H1 (cell line): ENCODE measurements at regions not wholly inside any gene's neighbourhood (a gene's known extent, or its start where the extent isn't known, plus 50 kb on each side); places are given as distances from the start of the nearest gene placed in this dataset.

ENCODE experiments used
- CTCF ChIA-PET: fragments of 300-600 bp; sonication (Branson Sonifier 250); formaldehyde crosslinking; loops from one replicate; lab custom pipeline; 2021; ENCODE audit not compliant: partially characterized antibody; lab: Charles Lee
- POLR2A ChIA-PET: fragments of 300-600 bp; sonication (Branson Sonifier 250); formaldehyde crosslinking; loops from one replicate; lab custom pipeline; 2021; ENCODE audit warnings: inconsistent platforms; ENCODE audit not compliant: partially characterized antibody; lab: Charles Lee
- DNase-seq, 2 experiments: peaks; one replicate each; pipeline versions ENCODE4 v3.0.0 to v3.0.0-alpha.2; 2010 to 2022; ENCODE audit warnings: low spot score in 2 of 2, low read depth in 1 of 2, mixed read lengths in 1 of 2
- FAIRE-seq: peaks from 2 replicates; lab custom pipeline; 2011; peaks lifted over from hg19 to GRCh38; lab: Jason Lieb, UNC
- H2AFZ ChIP-seq: 2 replicates; pipeline ENCODE4 v1.8.1; 2012; ENCODE audit warnings: low read length, inconsistent platforms
- H2AK5ac ChIP-seq: 2 replicates; pipeline ENCODE4 v1.6.1; 2013; ENCODE audit warnings: low read depth, low read length
- H2BK120ac ChIP-seq: replicated peaks from 2 replicates; pipeline ENCODE3; 2013; ENCODE audit warnings: low read depth, low read length, inconsistent platforms
- H2BK12ac ChIP-seq: 2 replicates; pipeline ENCODE4 v1.6.1; 2013; ENCODE audit warnings: low read depth, low read length
- H2BK15ac ChIP-seq: 2 replicates; pipeline ENCODE4 v1.6.1; 2013; ENCODE audit warnings: low read length
- H2BK20ac ChIP-seq: 2 replicates; pipeline ENCODE4 v1.6.1; 2013; ENCODE audit warnings: low read length
- H2BK5ac ChIP-seq: 2 replicates; pipeline ENCODE4 v1.6.1; 2013; ENCODE audit warnings: low read depth, low read length
- H3K14ac ChIP-seq: 2 replicates; pipeline ENCODE4 v1.6.1; 2013; ENCODE audit warnings: inconsistent platforms; ENCODE audit not compliant: insufficient read length
- H3K18ac ChIP-seq: 2 replicates; pipeline ENCODE4 v1.6.1; 2013; ENCODE audit warnings: low read length; ENCODE audit errors: extremely low read depth
- H3K23ac ChIP-seq: 2 replicates; pipeline ENCODE4 v1.6.1; 2013; ENCODE audit warnings: inconsistent platforms; ENCODE audit not compliant: insufficient read length
- H3K23me2 ChIP-seq: 2 replicates; pipeline ENCODE4 v1.6.1; 2013; ENCODE audit warnings: low read depth, low read length
- H3K27ac ChIP-seq: 2 replicates; pipeline ENCODE4 v1.6.1; 2011; ENCODE audit warnings: low read depth, low read length, inconsistent platforms
- H3K27me3 ChIP-seq, 4 experiments: replicated peaks in 1 of 4; 1 replicate in 1 of 4; 2 replicates in 3 of 4; pipeline versions ENCODE4 v1.6.1 to v1.8.1; 2011 to 2013; ENCODE audit warnings: low read length in 3 of 4, mild to moderate bottlenecking in 3 of 4, inconsistent platforms in 2 of 4, mixed read lengths in 2 of 4, moderate library complexity in 1 of 4; ENCODE audit not compliant: control insufficient read depth in 3 of 4, insufficient read depth in 3 of 4; ENCODE audit errors: extremely low read depth in 1 of 4
- H3K36me3 ChIP-seq, 4 experiments: 2 replicates each; pipeline versions ENCODE4 v1.6.1 to v1.8.1; 2011 to 2013; ENCODE audit warnings: mild to moderate bottlenecking in 4 of 4, low read length in 3 of 4, moderate library complexity in 2 of 4, control low read depth in 1 of 4, inconsistent platforms in 1 of 4; ENCODE audit not compliant: insufficient read depth in 4 of 4, control insufficient read depth in 2 of 4
- H3K4ac ChIP-seq: replicated peaks from 2 replicates; pipeline ENCODE3; 2013; ENCODE audit warnings: low read length, low read depth, mixed read lengths, inconsistent platforms; ENCODE audit not compliant: insufficient read length
- H3K4me1 ChIP-seq, 4 experiments: replicated peaks in 1 of 4; 1 replicate in 1 of 4; 2 replicates in 3 of 4; pipeline versions ENCODE4 v1.6.1 to v1.8.1; 2011 to 2013; ENCODE audit warnings: low read length in 3 of 4, inconsistent platforms in 2 of 4, mixed read lengths in 1 of 4; ENCODE audit not compliant: insufficient read depth in 4 of 4, control insufficient read depth in 3 of 4
- H3K4me2 ChIP-seq, 2 experiments: 2 replicates each; pipeline versions ENCODE4 v1.6.1 to v1.8.1; 2011 to 2013; ENCODE audit warnings: low read depth in 2 of 2, low read length in 2 of 2, control low read depth in 1 of 2, inconsistent platforms in 1 of 2, mild to moderate bottlenecking in 1 of 2; ENCODE audit not compliant: insufficient read depth in 1 of 2
- H3K4me3 ChIP-seq, 4 experiments: fragments of 200-600, 300-600 bp in 1 of 4; sonication (generic), shearing (Covaris generic), sonication (Bioruptor Twin) in 1 of 4; 2 replicates each; pipeline versions ENCODE4 v1.5.1 to v1.8.1; 2011 to 2016; ENCODE audit warnings: low read length in 4 of 4, low read depth in 3 of 4, control low read depth in 2 of 4, inconsistent platforms in 2 of 4, mild to moderate bottlenecking in 2 of 4, mixed read lengths in 1 of 4, moderate library complexity in 1 of 4; ENCODE audit not compliant: insufficient read depth in 2 of 4; ENCODE audit errors: extremely low read depth in 1 of 4
- H3K56ac ChIP-seq: replicated peaks from 2 replicates; pipeline ENCODE3; 2013; ENCODE audit warnings: low read depth, mild to moderate bottlenecking, mixed read lengths, low read length, inconsistent platforms; ENCODE audit not compliant: insufficient read length
- H3K79me1 ChIP-seq: 2 replicates; pipeline ENCODE4 v1.6.1; 2013; ENCODE audit warnings: low read depth, low read length, control low read depth
- H3K79me2 ChIP-seq, 2 experiments: 2 replicates each; pipeline versions ENCODE4 v1.6.1 to v1.8.1; 2012 to 2013; ENCODE audit warnings: low read length in 2 of 2, mild to moderate bottlenecking in 2 of 2, inconsistent platforms in 1 of 2; ENCODE audit not compliant: insufficient read depth in 2 of 2, control insufficient read depth in 1 of 2
- H3K9ac ChIP-seq, 4 experiments: replicated peaks in 1 of 4; 1 replicate in 1 of 4; 2 replicates in 3 of 4; pipeline versions ENCODE4 v1.6.1 to v1.8.1; 2011 to 2013; ENCODE audit warnings: low read depth in 3 of 4, low read length in 3 of 4, control low read depth in 2 of 4, mild to moderate bottlenecking in 2 of 4, moderate library complexity in 2 of 4, inconsistent platforms in 1 of 4; ENCODE audit errors: extremely low read depth in 1 of 4
- H3K9me3 ChIP-seq, 2 experiments: 2 replicates each; pipeline versions ENCODE4 v1.6.1 to v1.8.1; 2012 to 2013; ENCODE audit warnings: mild to moderate bottlenecking in 2 of 2, moderate library complexity in 2 of 2, control low read depth in 1 of 2, inconsistent platforms in 1 of 2, low read depth in 1 of 2, low read length in 1 of 2, mixed read lengths in 1 of 2; ENCODE audit not compliant: insufficient read depth in 2 of 2
- H4K20me1 ChIP-seq, 2 experiments: replicated peaks in 1 of 2; 2 replicates each; pipeline versions ENCODE3 to v1.8.1; 2011 to 2013; ENCODE audit warnings: inconsistent platforms in 2 of 2, low read length in 2 of 2, mild to moderate bottlenecking in 1 of 2; ENCODE audit not compliant: insufficient read depth in 2 of 2, control insufficient read depth in 1 of 2
- H4K5ac ChIP-seq: 2 replicates; pipeline ENCODE4 v1.6.1; 2013; ENCODE audit warnings: low read length, low read depth, mixed read lengths, inconsistent platforms; ENCODE audit not compliant: insufficient read length
- H4K8ac ChIP-seq: 2 replicates; pipeline ENCODE4 v1.8.0; 2013; ENCODE audit warnings: mild to moderate bottlenecking, moderate library complexity, low read length, inconsistent platforms; ENCODE audit not compliant: insufficient read depth; ENCODE audit errors: extremely low read depth
- H4K91ac ChIP-seq: replicated peaks from 2 replicates; pipeline ENCODE3; 2013; ENCODE audit warnings: low read length, mixed read lengths, inconsistent platforms; ENCODE audit not compliant: insufficient read length
- E2F6 ChIP-seq: IDR thresholded peaks from 2 replicates; pipeline ENCODE4 v1.6.1; 2012; ENCODE audit warnings: inconsistent platforms
- SRF ChIP-seq: IDR thresholded peaks from 2 replicates; pipeline ENCODE4 v1.6.1; 2011; ENCODE audit warnings: mild to moderate bottlenecking, low read depth, low read length, moderate library complexity
- WGBS, 2 experiments: shearing (Covaris generic) in 1 of 2; methylation state at CpG; one replicate each; pipeline versions ENCODE4 v1.1.6 to v1.1.7; 2013 to 2015; ENCODE audit warnings: low lambda C conversion rate in 2 of 2, mixed read lengths in 2 of 2, inconsistent platforms in 1 of 2, low coverage in 1 of 2, missing lambda C conversion rate in 1 of 2; ENCODE audit not compliant: insufficient replicate concordance in 2 of 2, insufficient coverage in 1 of 2, insufficient read length in 1 of 2; ENCODE audit errors: extremely low coverage in 1 of 2, missing lambda C conversion rate in 1 of 2; 5-methylcytosine and 5-hydroxymethylcytosine counted together

GRCh38 chr16:5366126-5366525 is 268.5 kb upstream of the EEF2KMT start:
- Histone ChIP-seq H3K79me1 (no peaks in the 10 kb centered on the region), H3K9ac (no peak overlapping the region), H2BK120ac (no peak overlapping the region), H3K27ac (no peak overlapping the region), H2BK20ac (no peak overlapping the region), H2BK5ac (no peak overlapping the region), H4K8ac (no peak overlapping the region), H2BK12ac (no peak overlapping the region), H3K4me1 (no peaks in the 10 kb centered on the region), H3K23me2 (no peaks in the 10 kb centered on the region), H3K56ac (no peak overlapping the region), H3K4me3 (no peak overlapping the region), H2BK15ac (no peak overlapping the region), H4K91ac (no peak overlapping the region), H2AK5ac (no peak overlapping the region), H3K18ac (no peak overlapping the region), H3K4me2 (no peak overlapping the region), H3K27me3 (no peaks in the 10 kb centered on the region), H3K79me2 (no peaks in the 10 kb centered on the region), H2AFZ (no peak overlapping the region), H3K4ac (no peak overlapping the region), H3K14ac (no peak overlapping the region), H3K36me3 (no peaks in the 10 kb centered on the region), H4K20me1 (no peaks in the 10 kb centered on the region), H3K23ac (no peak overlapping the region), H4K5ac (no peak overlapping the region), H3K9me3 (no peaks in the 10 kb centered on the region)
- ChIA-PET POLR2A (no interaction called here), CTCF (interaction anchor here (2.0 kb wide), 1 partner anchor 40 kb away, joined by 4 read pairs; no protein-coding TSS in a partner anchor)
- TF ChIP-seq SRF (no peak), E2F6 (no peak)
- FAIRE-seq (peak; percentile 32), DNase-seq (no peak)
- 88 to 100% methylated on average over 1 to 4 of the region's 4 CpGs for WGBS, 2 experiments
